ENCODE measurements at regions not wholly inside any gene's neighbourhood (a gene's known extent, or its start where the extent isn't known, plus 50 kb on each side); places are given as distances from the start of the nearest gene placed in this dataset.
A peak's percentile ranks its signal among the peaks of the same experiment; 100 is the strongest.

GRCh38 chr10:118106426-118106825 lies 59.7 kb upstream of the RAB11FIP2 start:
- TF ChIP-seq CTCF (IDR thresholded peaks at IDR 0.05; ENCODE audit: low read depth, low read length, missing input control): peak; percentile 24
- no peak for TF ChIP-seq REST (IDR thresholded peaks at IDR 0.05)
- TF ChIP-seq RAD21 (IDR thresholded peaks at IDR 0.05): peak; percentile 55 to 71
- TF ChIP-seq MAX (IDR thresholded peaks at IDR 0.05): no peak
- TF ChIP-seq TAF1 (conservative IDR thresholded peaks at IDR 0.05): no peak
- TF ChIP-seq ATF3 (IDR thresholded peaks at IDR 0.05): no peak
- no peak for TF ChIP-seq RXRA (IDR thresholded peaks at IDR 0.05)
- TF ChIP-seq ZBTB33 (IDR thresholded peaks at IDR 0.05): no peak
- TF ChIP-seq YY1 (IDR thresholded peaks at IDR 0.05): no peak
- no peak for TF ChIP-seq SP1 (IDR thresholded peaks at IDR 0.05)
- no peak for TF ChIP-seq EGR1 (IDR thresholded peaks at IDR 0.05; ENCODE audit: low read depth in 2 of 2)
- TF ChIP-seq JUND (IDR thresholded peaks at IDR 0.05): no peak
- no peak for TF ChIP-seq GABPA (IDR thresholded peaks at IDR 0.05 in 1 of 2, conservative IDR thresholded peaks at IDR 0.05 in 1 of 2)
- no peak for TF ChIP-seq NR2F2 (IDR thresholded peaks at IDR 0.05)

Measured in liver (tissue), 3 donors.